Trophoblast cell (in vitro differentiated cells and primary cell): ENCODE measurements at regions not wholly inside any gene's neighbourhood (a gene's known extent, or its start where the extent isn't known, plus 50 kb on each side); places are given as distances from the start of the nearest gene placed in this dataset.

Experiments used
- DNase-seq, 2 donors: peaks; one replicate each; pipeline ENCODE4 v3.0.0-alpha.2; 2016
- H2AFZ ChIP-seq: 2 replicates; pipeline ENCODE4 v1.6.1; 2013; ENCODE audit warnings: low read length, moderate library complexity, mild to moderate bottlenecking; ENCODE audit not compliant: insufficient read depth, poor library complexity
- H2AK5ac ChIP-seq: 2 replicates; pipeline ENCODE4 v1.6.1; 2013; ENCODE audit warnings: mild to moderate bottlenecking, low read length
- H2BK120ac ChIP-seq: 2 replicates; pipeline ENCODE4 v1.6.1; 2013; ENCODE audit warnings: low read length, mild to moderate bottlenecking, moderate library complexity; ENCODE audit not compliant: insufficient read depth, poor library complexity
- H2BK12ac ChIP-seq: 2 replicates; pipeline ENCODE4 v1.6.1; 2013; ENCODE audit warnings: mild to moderate bottlenecking, low read length, moderate library complexity
- H2BK5ac ChIP-seq: 2 replicates; pipeline ENCODE4 v1.6.1; 2013; ENCODE audit warnings: low read length, low read depth, moderate library complexity, mild to moderate bottlenecking; ENCODE audit not compliant: poor library complexity
- H3K14ac ChIP-seq: 2 replicates; pipeline ENCODE4 v1.6.1; 2013; ENCODE audit warnings: mild to moderate bottlenecking, low read length
- H3K18ac ChIP-seq: 2 replicates; pipeline ENCODE4 v1.6.1; 2013; ENCODE audit warnings: mild to moderate bottlenecking, low read length
- H3K23ac ChIP-seq: 2 replicates; pipeline ENCODE4 v1.6.1; 2013; ENCODE audit warnings: low read length
- H3K27ac ChIP-seq: 2 replicates; pipeline ENCODE4 v1.5.1; 2013; ENCODE audit warnings: low read depth, mild to moderate bottlenecking, inconsistent platforms, low read length, moderate library complexity
- H3K27me3 ChIP-seq: 2 replicates; pipeline ENCODE4 v1.6.1; 2013; ENCODE audit warnings: inconsistent platforms, mild to moderate bottlenecking, low read length, moderate library complexity; ENCODE audit not compliant: insufficient read depth
- H3K36me3 ChIP-seq, 2 experiments: 1 replicate in 1 of 2; 2 replicates in 1 of 2; pipeline ENCODE4 v1.6.1; 2013; ENCODE audit warnings: low read length in 2 of 2, mild to moderate bottlenecking in 2 of 2, moderate library complexity in 1 of 2; ENCODE audit not compliant: insufficient read depth in 2 of 2, control insufficient read depth in 1 of 2
- H3K4ac ChIP-seq: 2 replicates; pipeline ENCODE4 v1.6.1; 2013; ENCODE audit warnings: low read depth, mild to moderate bottlenecking, low read length, moderate library complexity
- H3K4me1 ChIP-seq, 2 experiments: 1 replicate in 1 of 2; 2 replicates in 1 of 2; pipeline ENCODE4 v1.6.1; 2013; ENCODE audit warnings: low read length in 2 of 2, mild to moderate bottlenecking in 2 of 2, moderate library complexity in 1 of 2; ENCODE audit not compliant: insufficient read depth in 2 of 2, control insufficient read depth in 1 of 2
- H3K4me2 ChIP-seq: 2 replicates; pipeline ENCODE4 v1.6.1; 2013; ENCODE audit warnings: inconsistent platforms, mild to moderate bottlenecking, low read length, moderate library complexity
- H3K4me3 ChIP-seq: 2 replicates; pipeline ENCODE4 v1.5.1; 2013; ENCODE audit warnings: mild to moderate bottlenecking, low read depth, low read length, inconsistent platforms
- H3K79me1 ChIP-seq: one replicate; pipeline ENCODE4 v1.6.1; 2013; ENCODE audit warnings: low read length
- H3K79me2 ChIP-seq: 2 replicates; pipeline ENCODE4 v1.6.1; 2013; ENCODE audit warnings: low read length, mild to moderate bottlenecking; ENCODE audit not compliant: control insufficient read depth, insufficient read depth, poor library complexity
- H3K9ac ChIP-seq: 2 replicates; pipeline ENCODE4 v1.6.1; 2013; ENCODE audit warnings: mild to moderate bottlenecking, low read length
- H3K9me3 ChIP-seq: 2 replicates; pipeline ENCODE4 v1.6.1; 2013; ENCODE audit warnings: low read depth, mild to moderate bottlenecking, control low read depth, inconsistent platforms, low read length; ENCODE audit not compliant: insufficient read depth
- H4K12ac ChIP-seq: 2 replicates; pipeline ENCODE4 v1.6.1; 2013; ENCODE audit warnings: low read depth, mild to moderate bottlenecking, low read length, moderate library complexity
- H4K8ac ChIP-seq: 2 replicates; pipeline ENCODE4 v1.6.1; 2013; ENCODE audit warnings: low read depth, mild to moderate bottlenecking, low read length, moderate library complexity
- H4K91ac ChIP-seq: one replicate; pipeline ENCODE4 v1.6.1; 2013; ENCODE audit warnings: low read depth, mild to moderate bottlenecking, low read length, moderate library complexity
- WGBS: extraction: QIAGEN DNeasy Blood & Tissue Kit; methylation state at CpG from one replicate; pipeline ENCODE4 v1.1.7; 2013; ENCODE audit warnings: missing lambda C conversion rate; ENCODE audit not compliant: insufficient read length, insufficient coverage; ENCODE audit errors: extremely low coverage; 5-methylcytosine and 5-hydroxymethylcytosine counted together

GRCh38 chr17:77526259-77526711, 385.5 kb downstream of the SEC14L1 start:
- Histone ChIP-seq H2AK5ac (no peak overlapping the region), H4K12ac (no peak overlapping the region), H2BK5ac (no peak overlapping the region), H3K36me3 (no peaks in the 10 kb centered on the region), H3K4me2 (no peak overlapping the region), H4K91ac (no peak overlapping the region), H3K27ac (no peak overlapping the region), H3K27me3 (peaks cover 13% of the 10 kb centered on the region), H3K18ac (no peak overlapping the region), H2AFZ (no peak overlapping the region), H3K23ac (no peak overlapping the region), H3K14ac (no peak overlapping the region), H2BK120ac (no peak overlapping the region), H3K4me3 (no peak overlapping the region), H3K9me3 (peaks cover 13% of the 10 kb centered on the region), H4K8ac (no peak overlapping the region), H3K4me1 (peaks cover 0 to 7% of the 10 kb centered on the region in 2 experiments), H3K9ac (no peak overlapping the region), H2BK12ac (no peak overlapping the region), H3K79me1 (no peaks in the 10 kb centered on the region), H3K79me2 (no peaks in the 10 kb centered on the region), H3K4ac (no peak overlapping the region)
- WGBS = no CpG with 5 or more reads among the region's 20 CpGs
- DNase-seq = no peak

GRCh38 chr17:77526728-77527350, 386.1 kb downstream of the SEC14L1 start:
- Histone ChIP-seq H3K9ac (no peak overlapping the region), H2AFZ (no peak overlapping the region), H3K18ac (no peak overlapping the region), H2AK5ac (no peak overlapping the region), H3K27ac (no peak overlapping the region), H4K8ac (no peak overlapping the region), H3K27me3 (peaks cover 13% of the 10 kb centered on the region), H3K14ac (no peak overlapping the region), H3K4me3 (no peak overlapping the region), H4K12ac (no peak overlapping the region), H2BK12ac (no peak overlapping the region), H3K23ac (no peak overlapping the region), H4K91ac (no peak overlapping the region), H3K4me2 (no peak overlapping the region), H3K79me1 (no peaks in the 10 kb centered on the region), H3K4ac (no peak overlapping the region), H2BK120ac (no peak overlapping the region), H2BK5ac (no peak overlapping the region), H3K4me1 (peaks cover 0 to 7% of the 10 kb centered on the region in 2 experiments), H3K9me3 (peaks cover 13% of the 10 kb centered on the region), H3K36me3 (no peaks in the 10 kb centered on the region), H3K79me2 (no peaks in the 10 kb centered on the region)
- no CpG with 5 or more reads among the region's 17 CpGs for WGBS
- DNase-seq = no peak

- WGBS = no CpG with 5 or more reads among the region's 5 CpGs
- no peak overlapping the region for H3K9ac ChIP-seq
- H2BK12ac ChIP-seq = no peak overlapping the region
- peaks cover 13% of the 10 kb centered on the region for H3K27me3 ChIP-seq
- H4K91ac ChIP-seq = no peak overlapping the region
- H3K36me3 ChIP-seq = no peaks in the 10 kb centered on the region
- H2BK120ac ChIP-seq = no peak overlapping the region
- no peak overlapping the region for H4K8ac ChIP-seq
- no peak overlapping the region for H3K14ac ChIP-seq
- no peak overlapping the region for H2AK5ac ChIP-seq
- peaks cover 0 to 7% of the 10 kb centered on the region in 2 experiments for H3K4me1 ChIP-seq
- H2BK5ac ChIP-seq = no peak overlapping the region
- H3K4me3 ChIP-seq = no peak overlapping the region
- H4K12ac ChIP-seq = no peak overlapping the region
- no peaks in the 10 kb centered on the region for H3K79me1 ChIP-seq
- no peak overlapping the region for H3K23ac ChIP-seq
- no peak overlapping the region for H3K4me2 ChIP-seq
- H2AFZ ChIP-seq = no peak overlapping the region
- no peak overlapping the region for H3K18ac ChIP-seq
- no peak for DNase-seq
- no peak overlapping the region for H3K27ac ChIP-seq
- H3K4ac ChIP-seq = no peak overlapping the region
- no peaks in the 10 kb centered on the region for H3K79me2 ChIP-seq
- H3K9me3 ChIP-seq = peaks cover 13% of the 10 kb centered on the region
These were observed 386.6 kb downstream of the SEC14L1 start for GRCh38 chr17:77527409-77527808.

- no peaks in the 10 kb centered on the region for H3K36me3 ChIP-seq
- H3K79me2 ChIP-seq = no peaks in the 10 kb centered on the region
- H3K9ac ChIP-seq = no peak overlapping the region
- H4K91ac ChIP-seq = no peak overlapping the region
- H3K27me3 ChIP-seq = peaks cover 13% of the 10 kb centered on the region
- H3K27ac ChIP-seq = no peak overlapping the region
- peak overlapping the region; percentile 72 for H3K4me2 ChIP-seq
- H3K14ac ChIP-seq = no peak overlapping the region
- no peak overlapping the region for H2AFZ ChIP-seq
- H3K4ac ChIP-seq = no peak overlapping the region
- no peak overlapping the region for H2BK12ac ChIP-seq
- peaks cover 13% of the 10 kb centered on the region for H3K9me3 ChIP-seq
- H4K12ac ChIP-seq = no peak overlapping the region
- H3K4me3 ChIP-seq = no peak overlapping the region
- no peak overlapping the region for H2BK5ac ChIP-seq
- no peaks in the 10 kb centered on the region for H3K79me1 ChIP-seq
- H3K23ac ChIP-seq = no peak overlapping the region
- WGBS = no CpG with 5 or more reads among the region's 23 CpGs
- H3K4me1 ChIP-seq = peaks cover 0 to 7% of the 10 kb centered on the region in 2 experiments
- H2BK120ac ChIP-seq = no peak overlapping the region
- H2AK5ac ChIP-seq = no peak overlapping the region
- H4K8ac ChIP-seq = no peak overlapping the region
- DNase-seq = no peak
- H3K18ac ChIP-seq = no peak overlapping the region
These were observed 387.2 kb downstream of the SEC14L1 start for GRCh38 chr17:77527836-77528505.
